GM21619 (cell line): ENCODE measurements at regions not wholly inside any gene's neighbourhood (a gene's known extent, or its start where the extent isn't known, plus 50 kb on each side); places are given as distances from the start of the nearest gene placed in this dataset.

ENCODE experiments used
- ATAC-seq: cut with Tn5 transposase; IDR thresholded peaks from one replicate; pipeline ENCODE4 v1.9.1; 2021; ENCODE audit not compliant: unreplicated experiment

GRCh38 chr5:165569551-165569950, 2064.1 kb downstream of the MAT2B start:
- ATAC-seq: no peak

DNA sequence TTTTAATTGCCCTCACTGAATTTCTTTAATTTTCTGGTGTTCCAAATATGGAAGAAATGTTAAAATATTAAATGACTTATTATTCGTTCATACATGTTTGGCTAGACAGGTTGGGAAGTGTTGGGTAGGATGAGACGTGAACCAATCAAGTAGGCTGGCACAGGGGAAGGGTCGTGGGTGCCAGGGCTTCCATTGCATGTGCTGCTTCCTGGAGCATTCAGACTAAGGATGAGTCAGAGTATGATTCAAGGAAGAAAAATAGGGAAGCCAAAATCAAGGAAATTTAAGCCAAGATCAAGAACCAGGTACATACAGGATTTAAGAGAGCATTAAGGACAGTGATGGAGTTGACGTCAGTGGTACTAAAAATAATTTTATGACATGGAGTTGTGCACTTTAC, 2068.0 kb downstream of the MAT2B start:
- no peak for ATAC-seq

DNA sequence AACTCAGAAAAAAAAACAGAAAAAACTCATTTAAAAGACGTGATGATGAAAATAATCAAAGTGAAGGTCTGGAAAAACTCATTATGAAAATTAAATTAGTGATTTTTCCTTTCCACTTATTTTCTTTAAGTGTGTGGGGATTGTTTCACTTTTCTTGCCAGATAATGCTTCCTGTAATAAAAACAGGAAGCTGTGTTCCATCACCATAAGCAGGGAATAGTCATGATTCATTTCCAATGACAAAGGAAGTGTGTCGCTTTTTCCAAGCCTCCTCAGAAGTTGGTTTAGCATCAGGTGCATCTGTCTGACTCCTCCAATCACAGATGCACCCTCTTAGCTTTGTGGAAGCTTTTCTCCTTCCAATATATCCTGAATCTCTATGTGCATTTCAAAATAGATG, 2068.7 kb downstream of the MAT2B start:
- ATAC-seq: no peak

DNA sequence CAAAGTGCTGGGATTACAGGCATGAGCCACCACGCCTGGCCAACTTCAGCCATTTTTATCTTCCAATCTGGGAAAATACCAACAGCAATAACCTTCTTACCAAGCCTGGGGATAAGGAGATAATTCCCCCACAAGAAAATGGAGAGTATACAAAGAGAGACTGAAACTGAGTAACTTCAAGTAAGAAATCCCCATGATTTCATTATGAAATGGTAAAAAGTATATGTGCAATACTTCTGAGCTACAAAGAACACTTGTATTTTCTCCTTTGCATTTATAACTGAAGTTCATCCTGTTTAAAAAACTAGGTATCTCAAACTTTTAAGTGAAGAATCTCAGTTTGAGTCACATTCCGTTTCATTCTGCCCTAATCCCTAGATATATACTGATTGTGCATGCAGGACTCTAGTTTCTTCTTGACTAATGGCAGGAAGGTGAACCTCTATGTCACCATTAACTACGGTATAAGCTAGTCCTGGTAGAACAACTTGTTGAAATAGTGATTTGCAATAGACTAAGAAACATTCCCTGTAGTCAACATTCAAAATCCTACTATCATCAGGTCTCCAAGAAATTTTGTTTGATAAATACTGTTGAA, 2071.4 kb downstream of the MAT2B start:
- peak; percentile 82 for ATAC-seq

- ATAC-seq: no peak
Measured at GRCh38 chr5:165579911-165580310, 2074.5 kb downstream of the MAT2B start.

DNA sequence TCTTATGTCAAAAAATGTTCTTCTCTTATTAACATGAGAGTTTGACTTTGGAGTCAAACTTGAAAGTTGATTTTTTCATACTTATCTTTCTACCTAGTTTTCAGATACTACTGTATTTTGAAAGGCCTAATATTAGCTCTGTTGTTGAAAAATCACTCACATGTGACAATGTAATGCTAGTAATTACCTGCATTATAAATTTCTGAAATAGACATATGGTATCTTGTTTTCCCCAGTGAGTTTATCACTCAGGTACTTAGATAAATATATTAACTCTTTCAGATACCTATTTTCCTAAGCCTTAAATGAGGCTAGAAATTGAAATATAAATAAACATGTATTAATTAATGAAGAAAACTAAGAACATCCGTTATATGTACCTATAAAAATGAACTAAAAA, 2089.3 kb downstream of the MAT2B start:
- no peak for ATAC-seq

DNA sequence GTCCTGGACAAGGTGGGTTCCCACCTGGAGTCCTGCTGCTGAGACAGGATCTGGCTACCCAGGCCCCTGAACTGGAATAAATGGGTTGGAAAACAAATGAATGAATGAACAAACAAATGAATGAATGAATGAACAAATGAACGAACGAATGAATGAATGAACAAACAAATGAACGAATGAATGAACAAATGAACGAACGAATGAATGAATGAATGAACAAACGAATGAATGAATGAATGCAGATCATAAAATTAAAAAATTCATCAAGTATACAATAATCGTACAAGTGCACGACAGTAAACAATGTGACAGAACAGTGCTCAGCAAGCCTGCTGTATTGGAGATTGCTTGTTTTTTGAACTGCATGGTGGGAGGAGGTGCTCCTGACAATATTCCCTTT, 2097.1 kb downstream of the MAT2B start:
- ATAC-seq: no peak

GRCh38 chr5:165607026-165607425, 2101.6 kb downstream of the MAT2B start:
- no peak for ATAC-seq

DNA sequence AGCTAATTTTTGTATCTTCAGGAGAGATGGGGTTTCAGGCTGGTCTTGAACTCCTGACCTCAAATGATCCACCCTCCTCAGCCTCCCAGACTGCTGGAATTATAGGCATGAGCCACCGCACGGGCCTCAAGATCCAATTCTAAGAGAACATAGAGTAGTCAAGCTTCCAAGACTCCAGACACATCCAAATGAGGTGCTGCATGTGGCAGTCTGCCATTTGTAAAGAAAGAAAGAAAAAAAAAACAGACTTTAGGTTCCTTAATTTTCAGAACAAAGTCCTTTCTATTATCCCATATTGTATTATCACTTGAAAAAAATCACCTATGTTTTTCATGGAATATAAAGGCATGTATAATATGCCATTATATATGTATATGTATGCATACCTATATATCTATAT, 2104.5 kb downstream of the MAT2B start:
- no peak for ATAC-seq

- no peak for ATAC-seq
Measured at GRCh38 chr5:165616490-165617405, 2111.3 kb downstream of the MAT2B start.

DNA sequence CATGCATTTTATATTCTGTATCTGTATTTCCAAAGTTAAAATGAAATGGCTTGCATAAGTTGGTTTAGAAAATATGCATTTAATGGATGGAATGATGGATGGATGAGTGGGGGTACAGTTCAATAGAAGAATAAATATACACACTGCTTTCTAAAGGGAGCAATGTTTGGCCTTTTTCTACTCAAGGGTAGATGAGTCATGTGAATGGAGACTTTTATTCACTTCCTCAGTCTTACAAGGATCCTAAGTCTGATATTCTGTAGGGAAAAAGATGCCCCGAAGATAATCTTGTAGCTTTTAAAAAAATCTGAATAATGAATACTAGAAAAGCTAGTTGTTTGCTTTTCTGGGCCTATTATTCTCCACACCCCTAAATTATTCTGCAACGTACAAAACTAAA, 2112.1 kb downstream of the MAT2B start:
- no peak for ATAC-seq

DNA sequence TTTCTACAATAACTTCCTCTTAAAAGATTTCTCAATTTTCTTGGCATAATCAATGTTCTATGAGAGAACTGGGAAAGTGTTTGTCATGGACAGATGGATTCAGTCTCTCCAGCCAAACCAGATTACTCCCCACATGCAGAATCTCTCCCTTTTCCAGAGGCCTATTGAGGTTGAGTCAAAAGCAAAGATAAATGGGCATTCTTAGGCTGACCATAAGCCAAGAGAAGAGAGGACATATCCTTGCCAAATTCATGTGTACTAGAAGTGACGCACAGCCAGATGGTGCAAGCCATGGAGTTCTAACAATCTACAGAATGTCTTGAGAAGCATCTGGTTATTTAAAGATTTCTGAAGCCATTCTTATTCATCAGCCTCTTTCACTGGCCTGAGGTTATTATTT, 2115.0 kb downstream of the MAT2B start:
- no peak for ATAC-seq

GRCh38 chr5:165622864-165623536, 2117.6 kb downstream of the MAT2B start:
- no peak for ATAC-seq

DNA sequence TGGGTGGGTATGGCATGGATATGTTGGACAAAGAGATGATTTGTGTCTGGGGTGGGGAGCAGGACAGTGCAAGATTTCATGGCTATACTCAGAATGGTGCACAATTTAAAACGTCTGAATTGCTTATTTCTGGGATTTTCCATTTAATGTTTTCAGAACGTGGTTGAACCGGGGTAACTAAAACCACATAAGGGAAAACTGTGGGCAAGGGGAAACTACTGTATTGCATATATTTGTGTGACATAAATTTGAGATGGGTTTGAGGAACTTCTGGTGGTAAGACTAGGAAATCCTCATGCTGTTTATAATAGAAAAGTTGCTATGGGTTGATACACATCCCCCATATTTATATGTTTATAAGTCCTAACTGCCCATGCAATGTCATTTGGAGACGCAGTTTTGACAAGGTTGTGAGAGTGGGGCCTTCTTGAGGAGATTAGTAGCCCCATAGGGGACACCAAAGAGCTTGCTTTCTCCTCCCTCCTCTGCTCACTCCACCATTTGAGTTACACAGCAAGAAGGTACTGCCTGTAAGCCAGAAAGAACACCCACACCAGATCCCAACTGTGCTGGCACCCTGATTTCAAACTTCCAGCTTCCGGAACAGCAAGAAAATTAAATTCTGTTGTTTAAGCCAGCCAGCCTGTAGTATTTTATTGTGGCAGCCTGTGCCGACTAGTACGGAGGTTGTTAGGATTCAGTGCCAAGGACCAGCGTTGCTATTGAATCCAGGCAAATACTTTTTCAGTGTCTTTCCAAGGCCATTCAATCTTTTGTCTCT, 2118.9 kb downstream of the MAT2B start:
- ATAC-seq: no peak

GRCh38 chr5:165626161-165626560, 2120.7 kb downstream of the MAT2B start:
- no peak for ATAC-seq

GRCh38 chr5:165627548-165628170, 2122.2 kb downstream of the MAT2B start:
- no peak for ATAC-seq

GRCh38 chr5:165630261-165630778, 2124.9 kb downstream of the MAT2B start:
- ATAC-seq: peak; percentile 91

- no peak for ATAC-seq
Measured at GRCh38 chr5:165631235-165631634, 2125.8 kb downstream of the MAT2B start.

DNA sequence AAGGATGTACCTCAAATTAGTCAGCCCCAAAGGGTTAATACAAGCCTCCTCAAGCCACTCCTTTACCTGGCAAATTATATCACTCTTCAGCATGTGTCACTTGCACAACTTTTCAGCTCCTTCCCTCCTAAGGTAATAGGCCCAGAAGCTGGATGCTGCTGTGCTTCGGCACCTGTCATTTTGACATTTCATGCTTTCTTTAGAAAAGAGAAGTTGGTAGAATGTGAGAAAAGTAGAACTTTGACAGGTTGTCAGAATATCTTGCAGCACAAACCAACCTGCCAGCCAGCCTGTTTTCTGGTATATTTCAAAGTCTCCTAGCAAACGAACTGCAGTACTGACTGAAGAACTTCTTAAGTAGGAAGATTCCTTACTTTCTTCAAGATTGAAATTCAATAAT, 2136.9 kb downstream of the MAT2B start:
- no peak for ATAC-seq

DNA sequence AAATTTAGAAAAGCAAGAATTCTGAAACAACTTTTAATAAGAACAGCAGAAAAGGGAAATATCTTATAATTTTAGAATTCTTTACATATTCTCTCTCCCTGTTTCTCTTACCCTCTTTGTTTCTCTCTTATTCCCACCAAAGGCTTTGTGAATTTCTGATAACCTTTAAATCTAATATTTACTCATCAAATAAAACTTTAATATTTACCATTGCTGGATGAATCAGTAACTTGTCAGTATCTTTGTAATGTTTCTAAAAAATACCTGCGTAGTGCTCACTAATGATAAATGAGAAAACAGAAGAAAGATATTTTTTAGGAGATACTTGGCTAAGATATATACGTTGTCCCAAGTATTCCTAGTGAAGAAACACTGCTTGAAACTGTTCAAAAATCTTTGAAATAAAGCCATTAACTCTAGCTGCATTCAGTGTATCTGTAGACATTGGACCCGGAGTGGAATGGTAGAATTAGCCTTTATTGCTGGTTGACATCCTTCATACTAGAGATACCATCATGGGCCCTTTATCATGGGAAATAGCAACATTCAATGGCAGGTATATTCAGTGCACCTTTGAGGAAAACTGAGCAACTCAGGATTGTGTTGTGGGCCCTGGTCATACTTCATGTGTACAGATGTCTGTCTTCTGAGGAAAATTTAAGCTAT, 2160.4 kb downstream of the MAT2B start:
- no peak for ATAC-seq
